ENCODE measurements at regions not wholly inside any gene's neighbourhood (a gene's known extent, or its start where the extent isn't known, plus 50 kb on each side); places are given as distances from the start of the nearest gene placed in this dataset.

GRCh38 chr13:95381212-95381527, 79.9 kb upstream of the ABCC4 start:
- intact Hi-C loops (cut with DNase I) = loop anchor here (5.0 kb wide), 1 partner anchor 79 kb away; the partner anchor contains the start of gene ABCC4
- no peak overlapping the region for H3K4me3 ChIP-seq
- no peaks in the 10 kb centered on the region for H3K36me3 ChIP-seq
- H3K4me1 ChIP-seq = no peaks in the 10 kb centered on the region
- DNase-seq = no peak
- no peak for TF ChIP-seq CTCF (IDR thresholded peaks at IDR 0.05)
- no peaks in the 10 kb centered on the region for H3K9me3 ChIP-seq
- no peaks in the 10 kb centered on the region for H3K27me3 ChIP-seq
- H3K27ac ChIP-seq = no peak overlapping the region
- H3K9ac ChIP-seq (ENCODE audit: low read depth in 2 of 2, low read length in 2 of 2) = no peak overlapping the region

GRCh38 chr13:95382411-95382810, 81.2 kb upstream of the ABCC4 start:
- no peak overlapping the region for H3K9ac ChIP-seq (ENCODE audit: low read depth in 2 of 2, low read length in 2 of 2)
- H3K27me3 ChIP-seq = no peaks in the 10 kb centered on the region
- no peaks in the 10 kb centered on the region for H3K36me3 ChIP-seq
- intact Hi-C loops (cut with DNase I) = loop anchor here (2.0 to 5.0 kb wide), 2 partner anchors 80 to 192 kb away; partner anchors contain the start of gene ABCC4
- DNase-seq = no peak
- no peaks in the 10 kb centered on the region for H3K9me3 ChIP-seq
- H3K4me1 ChIP-seq = no peaks in the 10 kb centered on the region
- no peak for TF ChIP-seq CTCF (IDR thresholded peaks at IDR 0.05)
- no peak overlapping the region for H3K27ac ChIP-seq
- H3K4me3 ChIP-seq = no peak overlapping the region

GRCh38 chr13:95382916-95383315, 81.7 kb upstream of the ABCC4 start:
- no peak overlapping the region for H3K27ac ChIP-seq
- no peak overlapping the region for H3K4me3 ChIP-seq
- H3K9ac ChIP-seq (ENCODE audit: low read depth in 2 of 2, low read length in 2 of 2) = no peak overlapping the region
- H3K9me3 ChIP-seq = no peaks in the 10 kb centered on the region
- DNase-seq = no peak
- intact Hi-C loops (cut with DNase I) = loop anchor here (2.0 to 5.0 kb wide), 2 partner anchors 81 to 192 kb away; partner anchors contain the start of gene ABCC4
- no peaks in the 10 kb centered on the region for H3K4me1 ChIP-seq
- TF ChIP-seq CTCF (IDR thresholded peaks at IDR 0.05) = no peak
- H3K27me3 ChIP-seq = no peaks in the 10 kb centered on the region
- H3K36me3 ChIP-seq = no peaks in the 10 kb centered on the region

GRCh38 chr13:95385373-95385772, 84.1 kb upstream of the ABCC4 start:
- no peak overlapping the region for H3K27ac ChIP-seq
- no peaks in the 10 kb centered on the region for H3K36me3 ChIP-seq
- DNase-seq = no peak
- no peaks in the 10 kb centered on the region for H3K27me3 ChIP-seq
- H3K9me3 ChIP-seq = no peaks in the 10 kb centered on the region
- H3K4me1 ChIP-seq = no peaks in the 10 kb centered on the region
- intact Hi-C loops (cut with DNase I) = no loop called here
- no peak overlapping the region for H3K9ac ChIP-seq (ENCODE audit: low read depth in 2 of 2, low read length in 2 of 2)
- H3K4me3 ChIP-seq = no peak overlapping the region
- no peak for TF ChIP-seq CTCF (IDR thresholded peaks at IDR 0.05)

GRCh38 chr13:95385798-95386197, 84.5 kb upstream of the ABCC4 start:
- Histone ChIP-seq H3K4me1 (no peaks in the 10 kb centered on the region), H3K36me3 (no peaks in the 10 kb centered on the region), H3K9ac (ENCODE audit: low read depth in 2 of 2, low read length in 2 of 2) (no peak overlapping the region), H3K27ac (no peak overlapping the region), H3K27me3 (no peaks in the 10 kb centered on the region), H3K9me3 (no peaks in the 10 kb centered on the region), H3K4me3 (no peak overlapping the region)
- no peak for TF ChIP-seq CTCF (IDR thresholded peaks at IDR 0.05)
- intact Hi-C loops (cut with DNase I) = no loop called here
- no peak for DNase-seq

GRCh38 chr13:95386370-95386769, 85.1 kb upstream of the ABCC4 start:
- no peak overlapping the region for H3K9ac ChIP-seq (ENCODE audit: low read depth in 2 of 2, low read length in 2 of 2)
- H3K4me1 ChIP-seq = no peaks in the 10 kb centered on the region
- H3K36me3 ChIP-seq = no peaks in the 10 kb centered on the region
- no peak overlapping the region for H3K27ac ChIP-seq
- DNase-seq = no peak
- no peaks in the 10 kb centered on the region for H3K9me3 ChIP-seq
- no peaks in the 10 kb centered on the region for H3K27me3 ChIP-seq
- intact Hi-C loops (cut with DNase I) = no loop called here
- H3K4me3 ChIP-seq = no peak overlapping the region
- no peak for TF ChIP-seq CTCF (IDR thresholded peaks at IDR 0.05)

Data from colonic mucosa (tissue), 4 donors.